HG02973 (cell line): ENCODE measurements at regions not wholly inside any gene's neighbourhood (a gene's known extent, or its start where the extent isn't known, plus 50 kb on each side); places are given as distances from the start of the nearest gene placed in this dataset.
"Not testable (repeated sequence)": the region's sequence is repeated elsewhere in the genome, so short reads cannot be mapped to it uniquely, and the experiment has no call there.

ENCODE experiments used
- ATAC-seq: cut with Tn5 transposase; IDR thresholded peaks from one replicate; pipeline ENCODE4 v1.9.1; 2021; ENCODE audit warnings: moderate library complexity; ENCODE audit not compliant: unreplicated experiment

DNA sequence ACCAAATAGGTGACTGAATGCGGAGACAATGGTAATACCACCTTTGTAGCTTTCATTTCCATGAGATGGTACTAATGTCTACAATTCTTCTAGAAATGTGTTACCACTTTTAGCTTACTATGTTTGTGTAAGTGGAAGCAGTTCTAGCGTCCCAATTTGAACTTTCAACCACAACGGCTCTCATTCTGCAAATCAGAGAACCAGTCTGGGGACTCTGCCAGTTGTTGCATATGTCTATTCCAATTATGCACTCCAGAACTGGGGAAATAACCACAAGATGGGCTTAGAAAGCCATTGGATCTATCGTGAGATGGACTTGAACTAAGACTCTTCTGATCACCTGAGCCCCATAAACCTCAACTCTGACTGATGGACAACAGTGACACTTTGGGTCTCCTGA, 862.3 kb downstream of the SLITRK1 start:
- ATAC-seq = no peak

DNA sequence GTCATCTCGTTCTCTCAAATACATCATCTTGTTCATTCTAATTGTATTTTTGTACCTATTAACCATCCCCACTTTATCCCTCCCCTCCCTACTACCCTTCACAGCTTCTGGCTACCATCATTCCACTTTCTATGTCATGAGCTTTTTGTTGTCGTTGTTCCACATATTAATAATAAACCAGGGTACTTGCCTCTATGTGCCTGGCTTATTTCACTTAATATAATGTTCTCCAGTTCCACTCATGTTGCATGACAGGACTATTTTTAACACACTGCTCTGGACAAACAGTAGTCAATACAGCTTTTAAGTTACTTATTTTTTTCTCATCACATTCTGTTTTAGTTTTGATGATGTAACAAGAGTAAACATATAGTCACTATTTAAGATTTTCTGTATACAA, 872.3 kb downstream of the SLITRK1 start:
- ATAC-seq = no peak

DNA sequence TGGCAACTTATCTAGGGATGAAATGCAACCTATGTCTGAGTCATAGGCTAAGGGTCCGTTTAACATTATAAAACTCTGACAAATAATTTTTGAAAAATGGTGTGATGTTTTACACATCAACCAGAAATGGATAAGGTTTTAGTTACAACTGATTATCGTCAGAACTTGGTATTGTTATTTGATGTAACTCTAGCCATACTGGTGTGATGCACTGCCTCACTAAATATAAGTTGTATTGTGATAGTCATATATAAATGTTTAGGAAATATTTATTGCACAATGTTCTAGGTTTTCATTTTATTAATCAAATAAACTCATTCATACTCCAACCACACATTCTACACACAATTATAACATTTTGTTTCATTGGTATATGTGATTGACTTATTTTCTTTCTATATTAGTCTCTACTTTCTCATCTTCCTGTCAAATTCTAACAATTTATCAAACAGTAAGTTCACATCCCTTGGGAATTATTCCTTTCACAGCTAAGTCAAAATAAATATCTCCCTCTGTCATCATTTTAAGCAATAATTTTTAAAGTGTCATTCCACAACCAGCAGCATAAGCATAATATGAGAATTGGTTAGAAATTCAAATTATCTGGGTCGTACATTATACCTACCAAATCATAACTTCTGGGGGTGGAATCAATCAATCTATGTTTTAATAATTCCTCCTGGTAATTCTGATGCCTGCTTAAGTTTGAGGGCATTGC, 873.9 kb downstream of the SLITRK1 start:
- ATAC-seq = no peak

DNA sequence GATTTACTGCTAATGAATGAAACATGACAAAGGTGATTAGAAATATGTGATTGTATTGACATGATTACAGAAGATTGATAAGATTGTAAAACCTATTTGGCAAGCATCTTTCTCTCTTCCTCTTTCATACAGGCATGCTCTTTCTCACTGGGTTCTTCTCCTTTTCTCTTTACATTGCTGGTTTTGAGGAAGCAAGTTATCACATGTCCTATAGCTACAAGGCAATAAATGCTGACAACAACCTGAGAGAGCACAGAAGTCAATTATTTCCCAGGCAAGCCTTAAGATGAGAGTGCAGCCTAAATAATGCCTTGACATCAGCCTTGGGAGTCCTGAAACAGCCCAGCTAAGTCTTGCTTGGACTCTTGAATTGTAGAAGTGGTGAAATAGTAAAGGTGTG, 875.0 kb downstream of the SLITRK1 start:
- ATAC-seq = no peak

DNA sequence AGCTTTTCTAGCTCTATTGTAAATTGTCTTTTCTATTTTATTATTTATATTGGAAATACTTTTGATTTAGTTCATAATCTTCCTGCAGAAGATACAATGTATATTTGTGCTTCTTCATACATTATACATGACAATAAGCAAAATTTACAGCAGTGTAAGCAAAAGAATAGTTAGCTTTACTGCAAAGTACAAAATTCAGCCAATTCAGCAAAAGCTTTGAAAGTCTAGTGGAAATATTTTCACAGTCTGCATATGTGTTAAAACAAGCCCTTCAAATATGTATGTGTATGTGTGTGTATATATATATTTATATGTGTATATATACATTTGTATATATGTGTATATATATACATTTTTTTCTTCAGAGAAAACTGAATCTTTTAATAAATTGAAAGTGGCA, 879.1 kb downstream of the SLITRK1 start:
- ATAC-seq = no peak

DNA sequence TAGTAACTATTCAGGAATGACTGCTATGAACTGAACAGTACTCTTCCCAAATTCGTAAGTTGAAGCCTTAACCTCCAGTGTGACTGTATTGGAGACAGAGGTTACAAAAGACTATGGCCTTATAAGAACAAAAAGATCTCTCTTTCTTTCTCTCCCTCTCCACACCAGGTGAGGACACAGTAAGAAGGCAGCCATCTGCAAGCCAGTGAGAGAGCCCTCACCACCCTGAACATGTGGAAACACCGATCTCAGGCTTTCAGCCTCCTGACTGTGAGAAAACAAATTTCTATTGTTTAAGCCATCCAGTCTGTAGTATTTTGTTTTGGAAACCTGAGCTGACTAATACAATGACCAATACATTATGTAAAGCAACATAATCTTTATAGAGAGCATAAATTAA, 888.9 kb downstream of the SLITRK1 start:
- no peak for ATAC-seq

DNA sequence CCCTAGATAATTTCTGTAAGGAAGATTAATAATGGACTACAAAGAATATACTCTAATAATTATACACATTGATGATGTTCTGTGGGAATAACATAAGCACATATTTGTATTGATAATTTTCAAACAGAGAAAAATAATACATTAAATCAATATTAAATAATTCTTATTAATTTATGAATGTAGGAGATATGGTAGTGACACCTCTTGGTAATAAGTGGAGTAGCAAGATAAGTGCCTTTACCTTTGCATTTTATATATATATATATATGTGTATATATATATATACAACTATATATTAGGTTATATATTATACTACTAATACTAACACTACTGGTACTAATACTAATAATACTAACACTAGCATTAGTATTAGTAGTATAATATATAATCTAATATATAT, 905.8 kb downstream of the SLITRK1 start:
- ATAC-seq = no peak

DNA sequence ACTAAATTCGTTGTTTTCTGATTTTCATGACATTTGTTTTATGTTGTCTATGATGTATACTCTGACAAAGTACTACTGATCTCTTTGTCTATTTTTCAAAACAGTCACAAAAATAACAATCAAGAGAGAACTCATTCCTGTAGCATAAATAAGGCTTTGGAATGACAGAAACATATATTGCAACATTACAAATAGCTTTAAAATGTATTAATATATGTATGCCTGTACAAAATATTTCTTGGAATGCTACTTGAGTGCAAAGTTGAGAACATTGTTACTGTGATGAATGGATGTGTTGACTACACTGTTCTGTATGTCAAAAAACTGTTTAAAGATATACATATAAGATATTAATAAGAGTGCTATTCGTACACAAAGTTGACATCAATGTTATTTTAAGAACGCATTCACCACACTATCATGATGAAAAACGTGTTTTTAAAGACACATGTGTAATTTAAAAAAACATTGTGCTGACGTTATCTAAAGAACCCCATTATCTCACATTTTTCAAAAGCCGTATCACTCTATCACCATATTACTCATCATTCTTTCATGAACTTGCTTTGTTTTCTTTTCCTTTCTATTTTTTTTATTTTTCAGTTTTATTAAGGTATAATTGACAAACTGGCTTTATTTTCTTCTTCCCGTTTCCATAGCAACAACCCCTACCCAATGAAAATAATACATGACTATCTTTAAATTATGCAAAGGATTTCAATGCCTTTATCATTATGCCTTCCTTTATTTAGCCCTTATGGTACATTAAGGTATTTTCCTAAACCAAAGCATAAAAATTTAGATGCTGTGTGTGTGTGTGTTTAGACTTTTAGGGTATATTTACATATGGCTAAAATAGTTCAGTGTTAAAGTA, 918.8 kb downstream of the SLITRK1 start:
- ATAC-seq = no peak

DNA sequence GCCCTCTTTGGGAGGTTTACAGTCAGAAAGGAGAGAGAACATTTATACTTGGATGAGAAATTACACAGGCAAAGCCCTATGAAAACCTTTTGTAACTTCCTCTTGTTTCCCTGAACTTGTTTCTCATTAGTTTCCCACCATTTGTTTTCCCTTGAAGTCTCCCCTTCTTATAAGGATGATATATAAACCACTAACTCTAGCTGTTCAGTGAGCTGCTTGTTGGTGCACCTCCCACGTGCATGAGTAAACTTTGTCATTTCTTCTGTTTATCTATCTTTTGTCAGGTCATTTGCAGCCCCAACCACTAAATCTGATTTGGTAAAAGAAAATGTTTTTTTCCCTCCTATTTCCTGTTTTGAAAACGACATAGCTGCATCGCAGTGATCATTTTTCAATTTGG, 919.9 kb downstream of the SLITRK1 start:
- no peak for ATAC-seq

DNA sequence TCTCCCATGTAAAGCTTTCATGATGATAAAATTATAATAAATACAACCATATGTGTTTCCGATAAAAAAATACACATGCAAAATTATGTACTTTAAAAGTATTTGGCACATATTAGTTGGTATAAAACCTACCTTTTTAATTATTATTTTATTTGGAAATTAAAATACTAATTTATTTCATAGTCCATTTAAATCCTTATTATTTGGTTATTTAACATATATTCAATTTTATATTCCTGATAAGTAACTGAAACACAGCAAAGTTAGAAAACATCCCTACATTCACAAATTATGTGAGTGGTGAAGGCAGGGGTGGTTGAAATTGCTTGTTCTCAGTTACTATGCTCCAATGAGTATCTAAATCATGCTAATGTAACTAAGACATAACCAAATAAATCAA, 920.5 kb downstream of the SLITRK1 start:
- no peak for ATAC-seq

DNA sequence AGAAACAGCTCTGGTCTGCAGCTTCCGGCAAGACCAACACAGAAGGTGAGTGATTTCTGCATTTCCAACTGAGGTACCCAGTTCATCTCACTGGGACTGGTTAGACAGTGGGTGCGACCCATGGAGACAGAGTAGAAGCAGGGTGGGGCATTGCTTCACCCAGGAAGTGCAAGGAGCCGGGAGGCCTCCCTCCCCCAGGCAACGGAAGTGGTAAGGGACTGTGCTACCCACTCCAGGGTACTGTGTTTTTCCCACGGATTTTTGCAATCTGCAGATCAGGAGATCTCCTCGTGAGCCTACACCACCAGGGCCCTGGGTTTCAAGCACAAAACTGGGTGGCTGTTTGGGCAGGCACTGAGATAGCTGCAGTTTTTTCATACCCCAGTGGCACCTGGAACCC, 929.9 kb downstream of the SLITRK1 start:
- not testable (repeated sequence) for ATAC-seq

DNA sequence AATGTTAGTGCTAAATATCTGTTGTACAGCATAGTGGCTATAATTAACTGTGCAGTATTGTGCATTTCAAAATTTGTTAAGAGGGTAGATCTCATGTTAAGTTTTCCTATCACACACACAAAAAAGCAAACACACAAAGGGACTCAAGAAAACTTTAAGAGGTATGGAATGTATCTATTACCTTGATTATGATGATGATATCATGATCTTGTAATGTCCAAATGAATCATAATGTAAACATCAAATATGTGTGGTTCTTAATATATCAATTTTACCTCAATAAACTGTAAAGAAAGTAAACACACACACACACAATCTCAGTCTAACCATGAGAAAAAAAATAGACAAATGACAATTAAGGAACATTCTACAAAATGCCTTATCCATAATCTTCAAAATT, 934.6 kb downstream of the SLITRK1 start:
- ATAC-seq = no peak

DNA sequence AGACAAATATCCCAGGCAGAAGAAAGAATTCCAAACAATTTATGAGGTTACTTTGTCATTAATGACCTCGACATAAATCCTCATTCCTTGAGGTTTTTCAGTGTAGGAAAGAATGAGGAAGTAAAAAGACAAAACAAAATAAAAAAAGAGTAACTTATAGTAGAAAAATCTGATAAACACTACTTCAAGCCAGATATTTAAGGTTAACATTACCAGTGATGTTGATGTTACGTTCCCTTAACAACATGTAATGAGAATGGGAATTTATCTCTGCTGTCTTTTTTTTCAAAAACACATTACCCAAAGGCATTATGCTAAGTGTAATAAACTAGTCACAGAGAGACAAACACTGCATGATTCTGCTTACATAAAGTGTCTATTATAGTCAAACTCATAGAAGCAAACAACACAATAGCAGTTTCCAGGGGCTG, 935.1 kb downstream of the SLITRK1 start:
- ATAC-seq = no peak

DNA sequence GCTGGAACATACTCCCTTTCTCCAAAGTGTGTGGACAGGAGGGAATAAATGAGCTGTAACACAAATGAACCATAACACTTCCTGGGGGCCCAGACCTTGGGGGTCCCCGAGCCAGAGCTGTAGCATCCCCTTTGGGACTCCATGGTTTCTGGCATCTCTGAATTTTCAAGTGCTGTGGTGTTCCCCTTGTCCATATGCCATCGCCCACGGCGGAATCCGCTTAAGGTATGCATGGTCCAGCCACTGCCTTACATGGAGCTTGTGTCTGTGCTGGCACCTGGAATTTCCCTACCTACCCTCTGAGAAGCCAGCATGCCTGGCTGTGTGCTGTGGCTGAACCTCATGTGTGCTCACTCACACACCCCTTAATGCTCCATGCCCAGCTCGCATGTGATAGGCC, 943.6 kb downstream of the SLITRK1 start:
- no peak for ATAC-seq

DNA sequence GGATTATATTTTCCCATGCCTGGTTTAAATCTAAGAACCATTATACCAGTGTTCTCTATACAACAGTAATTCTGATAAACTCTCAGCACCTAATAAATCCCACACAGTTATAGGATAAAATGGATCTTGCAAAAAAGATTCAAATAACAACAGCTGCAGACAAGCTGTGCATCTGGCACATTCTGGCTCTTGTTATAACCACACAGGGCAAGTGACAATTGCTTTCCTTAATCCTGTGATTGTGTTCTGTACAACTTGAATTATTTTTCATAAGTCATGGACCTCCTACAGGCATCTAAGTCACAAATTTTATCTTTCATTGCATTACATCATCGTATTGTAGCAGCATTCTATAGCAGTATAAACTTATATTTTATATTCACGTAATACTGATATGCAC, 948.3 kb downstream of the SLITRK1 start:
- ATAC-seq = no peak

DNA sequence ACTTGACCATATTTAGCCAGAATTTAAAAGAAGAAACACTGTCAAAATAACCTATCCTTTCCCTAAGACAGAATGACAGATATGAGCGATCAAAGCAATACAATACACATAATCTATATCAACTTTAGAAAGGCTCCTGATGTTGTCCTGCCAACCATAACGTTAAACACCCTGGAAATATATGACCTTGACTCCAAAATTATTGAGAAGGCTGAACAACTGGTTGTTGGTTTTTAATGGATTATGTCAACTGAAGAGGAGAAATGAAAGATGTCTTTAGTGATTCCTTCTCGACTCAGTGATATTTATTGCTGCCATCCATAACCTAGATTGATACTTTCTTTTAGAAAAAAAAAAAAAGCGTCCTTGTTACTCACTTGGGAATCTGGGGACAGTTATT, 957.2 kb downstream of the SLITRK1 start:
- ATAC-seq = no peak

DNA sequence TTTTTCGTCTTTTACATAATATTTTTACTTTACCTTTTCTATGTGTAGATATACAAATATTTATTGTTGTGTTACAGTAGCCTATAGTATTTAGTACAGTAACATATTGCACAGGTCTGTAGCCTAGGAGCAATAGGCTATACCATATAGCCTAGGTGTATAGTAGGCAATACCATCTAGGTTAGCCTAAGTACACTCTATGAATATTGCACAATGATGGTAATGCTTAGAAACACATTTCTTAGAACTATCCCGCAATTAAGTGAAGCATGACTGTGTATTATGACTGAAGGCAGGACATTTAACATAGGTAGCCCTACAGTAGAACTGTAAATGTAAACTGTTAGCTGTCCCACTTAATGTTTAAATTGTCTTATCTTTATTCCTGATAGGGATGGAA, 964.3 kb downstream of the SLITRK1 start:
- ATAC-seq = no peak

DNA sequence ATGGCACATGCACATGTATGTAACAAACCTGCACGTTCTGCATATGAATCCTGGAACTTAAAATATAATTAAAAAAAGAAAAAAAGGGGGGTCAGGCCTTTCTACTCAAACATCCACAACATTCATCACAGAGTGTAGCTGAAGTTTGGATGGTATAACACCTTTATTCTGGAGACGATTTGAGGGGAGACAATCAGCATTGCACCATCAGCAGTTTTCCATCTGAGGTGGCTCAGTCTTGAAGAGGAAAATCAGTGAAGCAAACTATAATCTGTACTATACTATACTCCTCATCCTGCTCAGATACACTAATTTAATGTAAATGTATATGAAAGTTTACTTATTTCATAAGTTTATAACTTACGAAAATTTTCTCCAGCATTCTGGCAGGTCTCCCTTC, 969.7 kb downstream of the SLITRK1 start:
- ATAC-seq = no peak

DNA sequence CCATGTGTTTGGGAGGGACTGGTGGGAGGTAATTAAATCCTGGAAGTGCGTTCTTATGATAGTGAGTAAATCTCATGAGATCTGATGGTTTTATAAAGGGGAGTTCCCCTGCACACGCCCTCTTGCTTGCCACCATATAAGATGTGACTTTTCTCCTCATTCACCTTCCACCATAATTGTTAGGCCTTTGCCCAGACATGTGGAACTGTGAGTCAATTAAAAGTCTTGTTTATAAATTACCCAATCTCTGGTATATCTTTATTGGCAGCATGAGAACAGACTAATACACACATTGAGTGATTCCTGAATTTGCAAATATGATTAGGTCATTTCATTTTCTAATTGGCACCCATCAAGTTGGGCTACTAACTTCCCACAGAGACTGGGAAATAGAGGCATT, 977.2 kb downstream of the SLITRK1 start:
- ATAC-seq = no peak

DNA sequence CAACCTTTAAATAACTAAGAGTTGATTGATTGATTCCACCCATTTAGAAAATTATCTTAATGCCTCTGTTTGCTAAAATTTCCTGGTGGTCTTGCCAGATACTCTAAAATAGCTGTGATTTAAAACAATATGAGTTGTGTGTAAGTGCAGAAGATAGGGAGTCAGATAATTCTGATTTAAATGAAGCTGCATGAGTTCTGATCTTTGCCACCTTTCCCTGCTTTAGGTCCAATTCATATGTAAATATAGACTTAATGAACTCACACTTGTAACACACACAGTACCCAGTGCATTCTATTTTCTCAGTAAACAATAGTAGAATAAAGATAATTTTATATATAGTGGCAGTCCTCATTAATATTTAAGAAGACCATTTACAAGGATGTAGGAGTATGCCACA, 981.8 kb downstream of the SLITRK1 start:
- ATAC-seq = no peak

DNA sequence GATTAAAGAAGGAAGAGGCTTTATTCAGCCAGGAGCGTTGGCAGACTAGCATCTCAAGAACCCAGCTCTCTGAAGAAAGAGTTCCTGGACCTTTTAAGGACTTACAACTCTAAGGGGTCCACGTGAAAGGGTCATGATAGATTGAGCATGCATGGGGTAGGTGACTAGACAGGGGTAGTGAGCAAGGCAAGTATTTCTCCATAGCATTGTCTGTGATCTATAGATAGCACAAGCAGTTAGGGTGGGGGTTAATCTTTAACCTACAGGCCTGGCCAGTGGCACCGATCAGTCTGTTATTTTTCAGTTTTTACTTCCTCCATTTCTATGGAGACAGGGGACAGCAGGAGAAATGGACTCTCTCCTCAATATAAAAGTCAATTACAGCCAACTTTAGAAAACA, 983.7 kb downstream of the SLITRK1 start:
- ATAC-seq = no peak

DNA sequence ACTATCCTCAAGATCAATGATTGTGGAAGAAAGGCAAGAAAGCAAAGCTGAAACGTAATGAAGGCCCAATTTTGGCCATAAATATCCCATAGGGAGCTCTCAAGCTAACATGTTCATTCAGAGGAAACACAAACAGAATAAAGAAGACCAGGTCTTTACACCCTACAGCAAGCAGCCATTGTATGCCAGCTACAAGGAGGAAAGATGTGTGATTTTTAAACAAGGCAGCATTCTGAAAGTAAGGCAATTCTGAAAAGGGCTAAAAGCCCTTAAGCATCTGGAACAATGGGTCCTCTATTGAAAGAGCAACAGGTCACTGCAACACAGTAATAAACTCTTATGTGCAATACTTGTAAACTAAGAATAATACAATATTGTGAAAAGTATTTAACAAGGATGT, 1002.4 kb downstream of the SLITRK1 start:
- no peak for ATAC-seq
